Kidney epithelial cell (primary cell): ENCODE measurements at regions not wholly inside any gene's neighbourhood (a gene's known extent, or its start where the extent isn't known, plus 50 kb on each side); places are given as distances from the start of the nearest gene placed in this dataset.
"Not testable (repeated sequence)": the region's sequence is repeated elsewhere in the genome, so short reads cannot be mapped to it uniquely, and the experiment has no call there.

Experiments
- DNase-seq: peaks from one replicate; pipeline ENCODE4 v3.0.0-alpha.2; 2010; ENCODE audit warnings: low read depth
- H3K27me3 ChIP-seq: 2 replicates; pipeline ENCODE4 v1.6.0; 2011; ENCODE audit warnings: low read length; ENCODE audit not compliant: control insufficient read depth, insufficient read depth
- H3K36me3 ChIP-seq: 2 replicates; pipeline ENCODE4 v1.5.1; 2011; ENCODE audit warnings: low read length; ENCODE audit not compliant: control insufficient read depth, insufficient read depth
- H3K4me3 ChIP-seq: 2 replicates; pipeline ENCODE4 v1.5.1; 2011; ENCODE audit warnings: low read depth, mild to moderate bottlenecking, control low read depth, low read length
- TF ChIP-seq, protein P1 (sequence below): IDR thresholded peaks from 2 replicates; pipeline ENCODE4 v1.5.1; 2011; ENCODE audit warnings: mild to moderate bottlenecking, moderate library complexity, low read length, control low read depth, inconsistent platforms; ENCODE audit not compliant: insufficient read depth, poor library complexity, severe bottlenecking

- H3K27me3 ChIP-seq, result no peaks in the 10 kb centered on the region
- DNase-seq, result no peak
- no peak overlapping the region for H3K4me3 ChIP-seq
- no peaks in the 10 kb centered on the region for H3K36me3 ChIP-seq
- TF ChIP-seq, protein P1, sequence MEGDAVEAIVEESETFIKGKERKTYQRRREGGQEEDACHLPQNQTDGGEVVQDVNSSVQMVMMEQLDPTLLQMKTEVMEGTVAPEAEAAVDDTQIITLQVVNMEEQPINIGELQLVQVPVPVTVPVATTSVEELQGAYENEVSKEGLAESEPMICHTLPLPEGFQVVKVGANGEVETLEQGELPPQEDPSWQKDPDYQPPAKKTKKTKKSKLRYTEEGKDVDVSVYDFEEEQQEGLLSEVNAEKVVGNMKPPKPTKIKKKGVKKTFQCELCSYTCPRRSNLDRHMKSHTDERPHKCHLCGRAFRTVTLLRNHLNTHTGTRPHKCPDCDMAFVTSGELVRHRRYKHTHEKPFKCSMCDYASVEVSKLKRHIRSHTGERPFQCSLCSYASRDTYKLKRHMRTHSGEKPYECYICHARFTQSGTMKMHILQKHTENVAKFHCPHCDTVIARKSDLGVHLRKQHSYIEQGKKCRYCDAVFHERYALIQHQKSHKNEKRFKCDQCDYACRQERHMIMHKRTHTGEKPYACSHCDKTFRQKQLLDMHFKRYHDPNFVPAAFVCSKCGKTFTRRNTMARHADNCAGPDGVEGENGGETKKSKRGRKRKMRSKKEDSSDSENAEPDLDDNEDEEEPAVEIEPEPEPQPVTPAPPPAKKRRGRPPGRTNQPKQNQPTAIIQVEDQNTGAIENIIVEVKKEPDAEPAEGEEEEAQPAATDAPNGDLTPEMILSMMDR, result no peak
These were observed 253.2 kb upstream of the GK2 start for GRCh38 chr4:79661196-79661595.

GRCh38 chr4:79659308-79659870 lies 251.4 kb upstream of the GK2 start:
- DNase-seq, H3K4me3 ChIP-seq, H3K27me3 ChIP-seq, H3K36me3 ChIP-seq: not testable (repeated sequence)

GRCh38 chr4:79657379-79657778 lies 249.4 kb upstream of the GK2 start:
- no peak overlapping the region for H3K4me3 ChIP-seq
- TF ChIP-seq, protein P1, result no peak
- H3K27me3 ChIP-seq, result no peaks in the 10 kb centered on the region
- no peak for DNase-seq
- H3K36me3 ChIP-seq, result no peaks in the 10 kb centered on the region

GRCh38 chr4:79653871-79654270 lies 245.8 kb upstream of the GK2 start:
- TF ChIP-seq, protein P1, result no peak
- no peak for DNase-seq
- H3K36me3 ChIP-seq, result no peaks in the 10 kb centered on the region
- H3K4me3 ChIP-seq, result no peak overlapping the region
- H3K27me3 ChIP-seq, result no peaks in the 10 kb centered on the region

- TF ChIP-seq, protein P1, result no peak
- no peak for DNase-seq
- no peak overlapping the region for H3K4me3 ChIP-seq
- H3K27me3 ChIP-seq, result no peaks in the 10 kb centered on the region
- no peaks in the 10 kb centered on the region for H3K36me3 ChIP-seq
These were observed 244.7 kb upstream of the GK2 start for GRCh38 chr4:79652738-79653137.

GRCh38 chr4:79652232-79652631 lies 244.2 kb upstream of the GK2 start:
- Histone ChIP-seq H3K27me3 (no peaks in the 10 kb centered on the region), H3K36me3 (no peaks in the 10 kb centered on the region), H3K4me3 (no peak overlapping the region)
- no peak for DNase-seq
- TF ChIP-seq, protein P1, result no peak
